ENCODE measurements at regions not wholly inside any gene's neighbourhood (a gene's known extent, or its start where the extent isn't known, plus 50 kb on each side); places are given as distances from the start of the nearest gene placed in this dataset.

- no peak for TF ChIP-seq CTCF (IDR thresholded peaks at IDR 0.05; ENCODE audit: insufficient read depth, low read depth, low read length)
- no peak for TF ChIP-seq EZH2 (IDR thresholded peaks at IDR 0.05; ENCODE audit: insufficient read depth, low read length)
Measured at GRCh38 chr2:6748406-6749067, 117.2 kb downstream of the CMPK2 start.
